Subcutaneous abdominal adipose tissue (tissue), 5 donors: ENCODE measurements at regions not wholly inside any gene's neighbourhood (a gene's known extent, or its start where the extent isn't known, plus 50 kb on each side); places are given as distances from the start of the nearest gene placed in this dataset.

Experiments
- H3K27ac ChIP-seq: one replicate; pipeline ENCODE4 v1.7.0; 2013; ENCODE audit warnings: low read depth, mild to moderate bottlenecking, inconsistent platforms, low read length, moderate library complexity
- H3K27me3 ChIP-seq, 5 donors: one replicate each; pipeline ENCODE4 v1.7.0; 2013; ENCODE audit warnings: low read length in 5 of 5, inconsistent platforms in 1 of 5; ENCODE audit not compliant: control insufficient read depth in 5 of 5, insufficient read depth in 4 of 5
- H3K36me3 ChIP-seq, 5 donors: one replicate each; pipeline ENCODE4 v1.7.0; 2013; ENCODE audit warnings: low read length in 5 of 5; ENCODE audit not compliant: control insufficient read depth in 5 of 5, insufficient read depth in 5 of 5
- H3K4me1 ChIP-seq, 5 donors: one replicate each; pipeline ENCODE4 v1.7.0; 2013; ENCODE audit warnings: low read length in 5 of 5, mild to moderate bottlenecking in 3 of 5, moderate library complexity in 1 of 5; ENCODE audit not compliant: control insufficient read depth in 5 of 5, insufficient read depth in 5 of 5
- H3K4me3 ChIP-seq, 5 donors: one replicate each; pipeline ENCODE4 v1.7.0; 2013; ENCODE audit warnings: low read length in 5 of 5, low read depth in 1 of 5
- H3K9ac ChIP-seq, 5 donors: one replicate each; pipeline ENCODE4 v1.7.0; 2013; ENCODE audit warnings: low read length in 5 of 5, mild to moderate bottlenecking in 4 of 5, moderate library complexity in 3 of 5
- H3K9me3 ChIP-seq, 5 donors: one replicate each; pipeline ENCODE4 v1.7.0; 2013; ENCODE audit warnings: low read length in 5 of 5; ENCODE audit not compliant: control insufficient read depth in 5 of 5
- donor health status: healthy.
- donor health status: healthy.
- donor health status: healthy.
- donor health status: healthy.
- donor health status: healthy.

GRCh38 chr1:218750216-218750970 lies 405.3 kb downstream of the TGFB2 start:
- Histone ChIP-seq H3K36me3 (no peaks in the 10 kb centered on the region), H3K9ac (no peak overlapping the region), H3K27me3 (no peaks in the 10 kb centered on the region), H3K9me3 (peaks cover 0 to 13% (median 8%) of the 10 kb centered on the region in 5 donors), H3K27ac (no peak overlapping the region), H3K4me3 (no peak overlapping the region), H3K4me1 (no peaks in the 10 kb centered on the region)

- Histone ChIP-seq H3K4me3 (no peak overlapping the region), H3K9ac (no peak overlapping the region), H3K4me1 (no peaks in the 10 kb centered on the region), H3K9me3 (peaks cover 0 to 13% (median 7%) of the 10 kb centered on the region in 5 donors), H3K27me3 (no peaks in the 10 kb centered on the region), H3K27ac (no peak overlapping the region), H3K36me3 (no peaks in the 10 kb centered on the region)
Measured at GRCh38 chr1:218751208-218751948, 406.2 kb downstream of the TGFB2 start.

DNA sequence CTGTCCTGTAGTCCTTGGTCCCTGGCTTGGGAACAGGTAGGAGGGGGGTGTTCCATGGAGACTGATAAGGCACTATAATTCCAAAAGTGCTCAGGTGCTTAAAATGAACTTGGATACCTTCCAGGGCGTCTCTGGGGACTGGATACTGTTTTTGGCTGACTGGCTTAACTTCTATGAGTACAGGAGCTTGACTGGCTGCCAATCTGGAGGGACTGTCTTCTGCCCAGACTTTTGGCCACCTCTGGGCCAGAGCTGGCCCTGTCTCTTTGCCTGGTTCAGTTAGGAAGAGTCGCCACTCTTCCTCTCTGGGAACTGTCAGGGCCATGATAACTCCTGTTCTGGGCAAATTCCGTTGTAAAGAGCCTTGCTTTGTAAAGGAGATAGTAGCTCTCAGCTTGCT lies 407.0 kb downstream of the TGFB2 start:
- H3K9ac ChIP-seq: no peak overlapping the region
- peaks cover 0 to 13% (median 5%) of the 10 kb centered on the region in 5 donors for H3K9me3 ChIP-seq
- H3K4me1 ChIP-seq: no peaks in the 10 kb centered on the region
- no peaks in the 10 kb centered on the region for H3K27me3 ChIP-seq
- no peaks in the 10 kb centered on the region for H3K36me3 ChIP-seq
- H3K27ac ChIP-seq: no peak overlapping the region
- no peak overlapping the region for H3K4me3 ChIP-seq

DNA sequence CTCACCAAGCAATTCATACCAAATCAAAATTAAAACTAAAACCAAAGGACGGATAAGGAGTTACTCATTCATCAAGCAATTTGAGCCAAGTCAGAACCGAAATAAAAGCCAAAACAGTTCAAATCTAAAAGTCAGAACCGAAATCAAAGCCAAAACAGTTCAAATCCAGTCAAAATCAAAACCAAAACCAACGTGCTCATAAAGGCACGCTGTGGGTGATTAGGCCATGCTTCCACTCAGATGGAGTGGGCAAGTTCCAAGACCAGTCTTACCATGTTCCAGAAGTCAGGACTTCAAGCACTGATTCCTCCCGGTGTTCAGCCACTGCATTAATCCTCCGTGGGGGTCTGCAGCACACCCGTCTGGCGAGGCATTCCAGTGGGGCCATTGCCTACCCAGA lies 409.3 kb downstream of the TGFB2 start:
- H3K36me3 ChIP-seq: no peaks in the 10 kb centered on the region
- H3K4me3 ChIP-seq: no peak overlapping the region
- no peak overlapping the region for H3K9ac ChIP-seq
- peaks cover 0 to 5% (median 1%) of the 10 kb centered on the region in 5 donors for H3K9me3 ChIP-seq
- H3K4me1 ChIP-seq: no peaks in the 10 kb centered on the region
- H3K27ac ChIP-seq: no peak overlapping the region
- H3K27me3 ChIP-seq: no peaks in the 10 kb centered on the region

GRCh38 chr1:218755128-218755527 lies 410.0 kb downstream of the TGFB2 start:
- H3K4me1 ChIP-seq: no peaks in the 10 kb centered on the region

GRCh38 chr1:218759795-218760194 lies 413.9 kb upstream of the LYPLAL1 start:
- Histone ChIP-seq H3K27ac (no peak overlapping the region), H3K9ac (no peak overlapping the region), H3K9me3 (no peaks in the 10 kb centered on the region), H3K36me3 (no peaks in the 10 kb centered on the region), H3K27me3 (no peaks in the 10 kb centered on the region), H3K4me3 (no peak overlapping the region), H3K4me1 (no peaks in the 10 kb centered on the region)

More at GRCh38 chr1:218755128-218755527, 410.0 kb downstream of the TGFB2 start:
- H3K4me3 ChIP-seq: no peak overlapping the region
- no peak overlapping the region for H3K27ac ChIP-seq
- no peaks in the 10 kb centered on the region for H3K9me3 ChIP-seq
- no peaks in the 10 kb centered on the region for H3K27me3 ChIP-seq
- H3K9ac ChIP-seq: no peak overlapping the region
- no peaks in the 10 kb centered on the region for H3K36me3 ChIP-seq

DNA sequence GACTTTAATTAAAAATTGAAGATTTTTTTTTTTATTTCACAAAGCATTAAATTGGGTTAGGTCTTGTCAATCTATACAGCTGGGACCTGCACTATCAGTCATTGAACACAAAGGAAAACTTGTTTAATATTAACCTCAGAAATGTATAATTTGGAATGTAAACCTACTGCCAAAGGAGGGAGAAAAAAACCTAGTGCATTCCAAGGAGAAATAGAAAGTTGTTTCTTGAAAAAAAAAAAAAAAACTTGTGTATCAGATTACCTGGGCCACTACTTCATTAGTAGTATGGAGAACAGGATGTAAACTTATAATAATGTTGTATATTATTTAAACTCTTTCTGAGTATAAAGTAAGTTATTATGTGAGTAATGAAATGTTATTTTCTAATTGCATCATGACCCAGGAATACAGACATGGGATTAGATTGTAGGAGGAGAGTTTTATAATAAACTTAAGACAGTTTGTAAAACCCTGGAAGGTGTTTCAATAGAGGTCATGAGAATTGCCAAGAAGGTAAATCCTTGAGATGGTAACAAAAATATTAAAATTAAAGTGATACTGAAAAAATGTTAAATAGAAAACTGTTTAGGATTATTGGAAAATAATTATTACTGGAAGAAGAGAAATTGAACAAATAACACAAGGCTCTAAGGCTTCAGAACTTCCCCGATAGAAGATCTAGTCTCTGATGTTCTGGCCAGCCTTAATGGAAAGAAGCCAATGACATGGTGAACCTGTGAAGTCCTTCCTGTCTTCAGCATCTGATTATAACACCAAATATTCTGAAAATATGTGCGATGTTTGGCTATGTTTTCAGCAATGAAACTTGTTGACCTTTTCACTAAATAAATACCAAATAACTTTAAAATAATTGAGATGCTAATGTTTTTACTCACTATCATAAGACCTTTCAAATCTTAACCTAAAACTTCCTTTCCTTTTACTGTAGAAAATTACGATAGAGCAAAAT lies 412.8 kb upstream of the LYPLAL1 start:
- Histone ChIP-seq H3K36me3 (no peaks in the 10 kb centered on the region), H3K4me3 (no peak overlapping the region), H3K9ac (no peak overlapping the region), H3K27me3 (no peaks in the 10 kb centered on the region), H3K4me1 (peaks cover 0 to 3% (median 0%) of the 10 kb centered on the region in 5 donors), H3K9me3 (no peaks in the 10 kb centered on the region), H3K27ac (no peak overlapping the region)

GRCh38 chr1:218763538-218763937 lies 410.1 kb upstream of the LYPLAL1 start:
- no peaks in the 10 kb centered on the region for H3K9me3 ChIP-seq
- H3K4me3 ChIP-seq: no peak overlapping the region

GRCh38 chr1:218765753-218766152 lies 407.9 kb upstream of the LYPLAL1 start:
- no peak overlapping the region for H3K27ac ChIP-seq
- H3K4me1 ChIP-seq: peaks cover 0 to 6% (median 0%) of the 10 kb centered on the region in 5 donors
- H3K9me3 ChIP-seq: no peaks in the 10 kb centered on the region
- no peaks in the 10 kb centered on the region for H3K36me3 ChIP-seq
- H3K4me3 ChIP-seq: no peak overlapping the region
- H3K27me3 ChIP-seq: no peaks in the 10 kb centered on the region
- no peak overlapping the region for H3K9ac ChIP-seq

More at GRCh38 chr1:218763538-218763937, 410.1 kb upstream of the LYPLAL1 start:
- Histone ChIP-seq H3K27ac (no peak overlapping the region), H3K9ac (no peak overlapping the region), H3K36me3 (no peaks in the 10 kb centered on the region), H3K4me1 (peaks cover 0 to 6% (median 0%) of the 10 kb centered on the region in 5 donors), H3K27me3 (no peaks in the 10 kb centered on the region)
